ENCODE measurements at regions not wholly inside any gene's neighbourhood (a gene's known extent, or its start where the extent isn't known, plus 50 kb on each side); places are given as distances from the start of the nearest gene placed in this dataset.
"Not testable (repeated sequence)": the region's sequence is repeated elsewhere in the genome, so short reads cannot be mapped to it uniquely, and the experiment has no call there.

- no peak overlapping the region for H3K4me3 ChIP-seq (ENCODE audit: low read depth, low read length)
- TF ChIP-seq MAX (IDR thresholded peaks at IDR 0.05; ENCODE audit: low read depth, low read length) (no peak), MYC (IDR thresholded peaks at IDR 0.05; ENCODE audit: low read depth, low read length) (no peak), POLR2A (IDR thresholded peaks at IDR 0.05; ENCODE audit: extremely low read depth, insufficient read length) (no peak)
- TF ChIP-seq, protein P1, sequence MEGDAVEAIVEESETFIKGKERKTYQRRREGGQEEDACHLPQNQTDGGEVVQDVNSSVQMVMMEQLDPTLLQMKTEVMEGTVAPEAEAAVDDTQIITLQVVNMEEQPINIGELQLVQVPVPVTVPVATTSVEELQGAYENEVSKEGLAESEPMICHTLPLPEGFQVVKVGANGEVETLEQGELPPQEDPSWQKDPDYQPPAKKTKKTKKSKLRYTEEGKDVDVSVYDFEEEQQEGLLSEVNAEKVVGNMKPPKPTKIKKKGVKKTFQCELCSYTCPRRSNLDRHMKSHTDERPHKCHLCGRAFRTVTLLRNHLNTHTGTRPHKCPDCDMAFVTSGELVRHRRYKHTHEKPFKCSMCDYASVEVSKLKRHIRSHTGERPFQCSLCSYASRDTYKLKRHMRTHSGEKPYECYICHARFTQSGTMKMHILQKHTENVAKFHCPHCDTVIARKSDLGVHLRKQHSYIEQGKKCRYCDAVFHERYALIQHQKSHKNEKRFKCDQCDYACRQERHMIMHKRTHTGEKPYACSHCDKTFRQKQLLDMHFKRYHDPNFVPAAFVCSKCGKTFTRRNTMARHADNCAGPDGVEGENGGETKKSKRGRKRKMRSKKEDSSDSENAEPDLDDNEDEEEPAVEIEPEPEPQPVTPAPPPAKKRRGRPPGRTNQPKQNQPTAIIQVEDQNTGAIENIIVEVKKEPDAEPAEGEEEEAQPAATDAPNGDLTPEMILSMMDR (IDR thresholded peaks at IDR 0.05; ENCODE audit: low read depth, low read length) = no peak
- DNase-seq (ENCODE audit: low read depth) = no peak
These were observed 200.5 kb upstream of the SFSWAP start for GRCh38 chr12:131510431-131510830.

DNA sequence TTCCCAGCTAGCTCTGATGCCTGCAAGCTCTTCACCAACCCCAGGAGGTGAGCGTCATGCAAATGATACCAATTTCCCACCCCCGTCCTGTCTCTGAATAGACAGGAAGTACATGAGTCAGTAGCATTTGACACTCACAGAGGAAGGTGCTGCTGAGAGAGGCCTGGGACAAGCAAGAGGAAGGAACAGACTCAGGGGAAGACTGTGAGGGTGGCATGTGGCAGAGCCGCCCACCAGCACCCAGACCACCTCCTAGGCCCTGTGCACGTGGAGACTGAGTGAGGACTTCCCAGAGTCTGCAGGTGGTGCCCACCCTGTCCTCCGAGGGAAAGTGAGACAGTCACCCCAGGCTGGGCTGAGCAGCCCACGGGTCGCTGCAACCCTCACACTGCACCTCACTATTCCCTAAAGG is 199.5 kb upstream of the SFSWAP start:
- peak; percentile 93 for DNase-seq (ENCODE audit: low read depth)
- TF ChIP-seq, protein P1 (IDR thresholded peaks at IDR 0.05; ENCODE audit: low read depth, low read length) = no peak
- TF ChIP-seq MAX (IDR thresholded peaks at IDR 0.05; ENCODE audit: low read depth, low read length) (peak; percentile 87), MYC (IDR thresholded peaks at IDR 0.05; ENCODE audit: low read depth, low read length) (peak; percentile 74)
- H3K4me3 ChIP-seq (ENCODE audit: low read depth, low read length) = no peak overlapping the region

GRCh38 chr12:131511803-131512561 is 198.9 kb upstream of the SFSWAP start:
- DNase-seq (ENCODE audit: low read depth) = peak; percentile 63
- no peak overlapping the region for H3K4me3 ChIP-seq (ENCODE audit: low read depth, low read length)
- TF ChIP-seq POLR2A (IDR thresholded peaks at IDR 0.05; ENCODE audit: extremely low read depth, insufficient read length) = no peak
- peak; percentile 51; the same call in 1 of the 2 replicates for TF ChIP-seq MAX (IDR thresholded peaks at IDR 0.05; ENCODE audit: low read depth, low read length)
- no peak for TF ChIP-seq MYC (IDR thresholded peaks at IDR 0.05; ENCODE audit: low read depth, low read length)
- TF ChIP-seq, protein P1 (IDR thresholded peaks at IDR 0.05; ENCODE audit: low read depth, low read length) = no peak

DNA sequence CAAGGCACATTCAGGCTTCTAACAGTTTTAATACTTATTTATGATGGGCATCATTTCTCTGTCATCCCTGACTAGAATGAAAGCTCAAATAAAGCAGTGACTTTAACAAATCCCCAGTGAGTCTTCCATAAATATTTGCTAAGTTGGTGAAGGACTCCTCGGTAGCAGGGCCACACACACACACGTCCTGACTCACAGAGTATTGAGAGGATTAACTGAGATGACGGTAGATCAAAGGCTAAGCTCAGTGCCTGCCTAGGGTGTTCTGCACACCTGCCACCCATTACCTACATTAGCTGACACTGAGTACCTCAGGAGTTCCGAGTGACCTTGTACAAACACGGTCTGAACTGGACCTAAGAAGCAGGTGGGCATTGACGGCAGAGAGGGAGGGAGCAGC is 197.3 kb upstream of the SFSWAP start:
- H3K4me3 ChIP-seq (ENCODE audit: low read depth, low read length) = no peak overlapping the region
- DNase-seq (ENCODE audit: low read depth) = no peak
- no peak for TF ChIP-seq MYC (IDR thresholded peaks at IDR 0.05; ENCODE audit: low read depth, low read length)
- no peak for TF ChIP-seq POLR2A (IDR thresholded peaks at IDR 0.05; ENCODE audit: extremely low read depth, insufficient read length)
- no peak for TF ChIP-seq MAX (IDR thresholded peaks at IDR 0.05; ENCODE audit: low read depth, low read length)
- TF ChIP-seq, protein P1 (IDR thresholded peaks at IDR 0.05; ENCODE audit: low read depth, low read length) = no peak

GRCh38 chr12:131520553-131520952 is 190.3 kb upstream of the SFSWAP start:
- DNase-seq (ENCODE audit: low read depth) = not testable (repeated sequence)

DNA sequence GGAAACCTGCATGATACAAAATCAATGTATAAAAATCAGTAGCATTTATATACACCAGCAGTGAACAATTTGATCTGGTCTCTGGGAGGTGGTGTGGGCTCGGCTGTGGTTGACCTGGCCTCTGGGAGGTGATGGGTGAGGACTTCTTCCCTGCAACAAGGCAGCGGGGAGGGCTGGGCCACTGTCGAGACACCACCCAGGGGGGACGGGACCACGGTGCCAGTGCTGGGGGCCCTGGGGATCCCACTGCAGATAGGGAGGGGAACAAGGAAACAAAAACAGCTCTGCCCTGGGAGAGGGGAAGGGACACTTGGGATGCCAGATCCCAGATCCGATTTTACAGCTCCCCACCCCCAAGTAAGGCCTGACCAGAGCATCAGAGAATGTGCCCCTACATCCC is 189.6 kb upstream of the SFSWAP start:
- no peak overlapping the region for H3K4me3 ChIP-seq (ENCODE audit: low read depth, low read length)
- TF ChIP-seq POLR2A (IDR thresholded peaks at IDR 0.05; ENCODE audit: extremely low read depth, insufficient read length) = no peak
- no peak for TF ChIP-seq MAX (IDR thresholded peaks at IDR 0.05; ENCODE audit: low read depth, low read length)
- TF ChIP-seq, protein P1 (IDR thresholded peaks at IDR 0.05; ENCODE audit: low read depth, low read length) = no peak
- no peak for TF ChIP-seq MYC (IDR thresholded peaks at IDR 0.05; ENCODE audit: low read depth, low read length)
- no peak for DNase-seq (ENCODE audit: low read depth)

More at GRCh38 chr12:131520553-131520952, 190.3 kb upstream of the SFSWAP start:
- not testable (repeated sequence) for H3K4me3 ChIP-seq (ENCODE audit: low read depth, low read length)

Measured in NB4 (cell line).